ENCODE measurements at regions not wholly inside any gene's neighbourhood (a gene's known extent, or its start where the extent isn't known, plus 50 kb on each side); places are given as distances from the start of the nearest gene placed in this dataset.

GRCh38 chr21:28640326-28640725, 352.4 kb downstream of the LTN1 start:
- TF ChIP-seq CTCF (IDR thresholded peaks at IDR 0.05; ENCODE audit: low read depth, low read length): no peak
- Histone ChIP-seq H3K4me1 (ENCODE audit: low read depth) (no peaks in the 10 kb centered on the region), H3K4me3 (no peak overlapping the region), H3K27me3 (no peaks in the 10 kb centered on the region), H3K36me3 (no peaks in the 10 kb centered on the region), H3K9me3 (ENCODE audit: low read depth) (no peaks in the 10 kb centered on the region), H3K27ac (no peak overlapping the region)
- DNase-seq (ENCODE audit: low read depth in 1 of 2, low spot score in 1 of 2): no peak

GRCh38 chr21:28639737-28640136, 352.9 kb downstream of the LTN1 start:
- no peaks in the 10 kb centered on the region for H3K36me3 ChIP-seq
- H3K27me3 ChIP-seq: no peaks in the 10 kb centered on the region
- H3K27ac ChIP-seq: no peak overlapping the region
- no peak overlapping the region for H3K4me3 ChIP-seq
- TF ChIP-seq CTCF (IDR thresholded peaks at IDR 0.05; ENCODE audit: low read depth, low read length): no peak
- H3K4me1 ChIP-seq (ENCODE audit: low read depth): no peaks in the 10 kb centered on the region
- no peaks in the 10 kb centered on the region for H3K9me3 ChIP-seq (ENCODE audit: low read depth)
- DNase-seq (ENCODE audit: low read depth in 1 of 2, low spot score in 1 of 2): peak in 1 of 2 donors; percentile 73

GRCh38 chr21:28636752-28637691, 355.7 kb downstream of the LTN1 start:
- no peak for TF ChIP-seq CTCF (IDR thresholded peaks at IDR 0.05; ENCODE audit: low read depth, low read length)
- H3K36me3 ChIP-seq: no peaks in the 10 kb centered on the region
- H3K9me3 ChIP-seq (ENCODE audit: low read depth): no peaks in the 10 kb centered on the region
- no peak overlapping the region for H3K27ac ChIP-seq
- no peaks in the 10 kb centered on the region for H3K27me3 ChIP-seq
- peak in 1 of 2 donors; percentile 81 for DNase-seq (ENCODE audit: low read depth in 1 of 2, low spot score in 1 of 2)
- H3K4me3 ChIP-seq: no peak overlapping the region
- H3K4me1 ChIP-seq (ENCODE audit: low read depth): peaks cover 25% of the 10 kb centered on the region

- Histone ChIP-seq H3K4me3 (no peak overlapping the region), H3K36me3 (no peaks in the 10 kb centered on the region), H3K27me3 (no peaks in the 10 kb centered on the region), H3K27ac (no peak overlapping the region), H3K4me1 (ENCODE audit: low read depth) (peaks cover 28% of the 10 kb centered on the region), H3K9me3 (ENCODE audit: low read depth) (no peaks in the 10 kb centered on the region)
- DNase-seq (ENCODE audit: low read depth in 1 of 2, low spot score in 1 of 2): no peak
- no peak for TF ChIP-seq CTCF (IDR thresholded peaks at IDR 0.05; ENCODE audit: low read depth, low read length)
These were observed 357.1 kb downstream of the LTN1 start for GRCh38 chr21:28635541-28635940.

- Histone ChIP-seq H3K27ac (peak overlapping the region; percentile 61), H3K27me3 (no peaks in the 10 kb centered on the region), H3K4me3 (no peak overlapping the region), H3K36me3 (no peaks in the 10 kb centered on the region), H3K4me1 (ENCODE audit: low read depth) (peaks cover 28% of the 10 kb centered on the region), H3K9me3 (ENCODE audit: low read depth) (no peaks in the 10 kb centered on the region)
- peak in 1 of 2 donors; percentile 82 for DNase-seq (ENCODE audit: low read depth in 1 of 2, low spot score in 1 of 2)
- no peak for TF ChIP-seq CTCF (IDR thresholded peaks at IDR 0.05; ENCODE audit: low read depth, low read length)
These were observed 358.7 kb downstream of the LTN1 start for GRCh38 chr21:28633839-28634555.
